GM12892 (cell line): ENCODE measurements at regions not wholly inside any gene's neighbourhood (a gene's known extent, or its start where the extent isn't known, plus 50 kb on each side); places are given as distances from the start of the nearest gene placed in this dataset.

Experiments
- POLR2A ChIP-seq: IDR thresholded peaks from 2 replicates; pipeline ENCODE4 v1.6.1; 2011; ENCODE audit warnings: low read depth, low read length, control low read depth
- POLR2AphosphoS5 ChIP-seq: IDR thresholded peaks from 2 replicates; pipeline ENCODE4 v1.6.1; 2011; ENCODE audit warnings: low read depth, low read length, control low read depth
- TAF1 ChIP-seq: IDR thresholded peaks from 2 replicates; pipeline ENCODE4 v1.6.1; 2011; ENCODE audit warnings: low read depth, mild to moderate bottlenecking, control low read depth, low read length, borderline replicate concordance

- no peak for TF ChIP-seq POLR2AphosphoS5
- TF ChIP-seq POLR2A, result no peak
- TF ChIP-seq TAF1, result no peak
Measured at GRCh38 chr22:47965066-47965465, 1202.6 kb downstream of the TBC1D22A start.
